NCI-H1417 (cell line): ENCODE measurements at regions not wholly inside any gene's neighbourhood (a gene's known extent, or its start where the extent isn't known, plus 50 kb on each side); places are given as distances from the start of the nearest gene placed in this dataset.
"Not testable (repeated sequence)": the region's sequence is repeated elsewhere in the genome, so short reads cannot be mapped to it uniquely, and the experiment has no call there.

ENCODE experiments used
- DNase-seq, 3 experiments: peaks; one replicate each; lab custom pipeline; 2025; lab: John Stamatoyannopoulos, UW

- DNase-seq: no peak
Observed at GRCh38 chr2:173720306-173720705, 244.9 kb downstream of the SP3 start.

GRCh38 chr2:173734797-173735196 is 230.4 kb downstream of the SP3 start:
- DNase-seq: no peak

GRCh38 chr2:173737954-173738575 is 227.1 kb downstream of the SP3 start:
- DNase-seq: not testable (repeated sequence)

DNA sequence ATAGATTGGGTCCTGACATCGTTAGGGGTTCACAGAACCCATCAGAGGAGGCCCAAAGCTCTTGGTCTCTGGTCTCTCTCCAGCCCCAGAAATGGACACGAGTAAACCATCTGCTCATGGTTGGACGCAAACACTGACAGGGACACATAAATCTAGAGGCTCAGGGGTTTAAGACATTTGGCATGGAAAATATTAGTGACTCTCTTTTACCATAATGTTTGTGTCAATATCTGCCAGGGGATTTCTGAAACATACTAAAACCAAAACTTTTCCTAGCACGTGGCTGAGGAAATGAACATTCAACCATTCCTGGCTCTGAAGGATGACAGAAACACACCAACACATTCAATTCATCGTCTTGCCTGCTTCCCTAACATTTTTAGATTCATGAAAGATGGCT is 226.2 kb downstream of the SP3 start:
- DNase-seq: no peak

GRCh38 chr2:173740639-173741038 is 224.5 kb downstream of the SP3 start:
- no peak for DNase-seq

DNA sequence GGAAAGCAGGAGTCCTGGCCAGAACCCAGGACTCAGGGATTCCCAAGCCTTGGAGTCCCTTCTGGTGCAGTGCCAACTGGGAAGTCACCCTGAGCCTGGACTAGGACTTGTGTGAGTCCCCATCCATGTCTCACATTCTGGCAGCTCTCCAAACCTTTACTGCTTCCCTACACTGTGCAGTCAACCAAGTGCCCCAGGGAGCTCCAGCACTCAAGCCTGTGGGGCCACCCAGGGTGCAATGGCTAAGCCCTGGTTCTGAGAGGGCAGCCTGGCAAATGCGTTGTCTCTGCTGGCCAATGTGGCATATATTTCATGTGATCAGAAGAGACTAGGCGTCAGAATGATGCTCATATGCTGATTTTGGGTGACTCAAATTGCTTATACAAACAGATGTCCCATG is 223.4 kb downstream of the SP3 start:
- DNase-seq: peak in 1 of 3 experiments; percentile 1

GRCh38 chr2:173747035-173747434 is 218.1 kb downstream of the SP3 start:
- DNase-seq: no peak

GRCh38 chr2:173749315-173749714 is 215.9 kb downstream of the SP3 start:
- peak in 1 of 3 experiments; percentile 1 for DNase-seq

DNA sequence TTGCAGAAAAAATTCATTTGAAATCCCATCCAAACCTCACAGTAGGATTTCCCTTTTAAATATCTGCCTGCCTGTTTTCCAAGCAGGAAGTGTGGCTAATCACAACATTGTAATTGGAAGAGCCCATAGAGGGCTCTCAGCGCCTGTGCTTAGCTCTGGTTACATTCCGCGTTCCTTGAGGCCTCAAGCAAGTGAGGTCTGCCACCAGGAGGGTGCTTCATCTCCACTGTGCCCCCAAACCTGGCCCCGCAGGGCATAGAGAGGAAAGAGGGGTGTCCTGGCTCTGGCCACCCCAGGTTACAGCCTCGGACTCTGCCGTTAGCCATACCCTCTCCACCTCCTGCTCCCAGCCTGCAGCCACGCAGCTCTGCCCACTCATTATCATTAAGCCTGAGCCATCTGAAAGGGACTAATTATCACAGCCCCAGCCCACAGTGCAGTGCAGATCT is 214.8 kb downstream of the SP3 start:
- DNase-seq: peak in 2 of 3 experiments; percentile 14 to 29

- DNase-seq: no peak
Observed at GRCh38 chr2:173750831-173751230, 214.3 kb downstream of the SP3 start.

DNA sequence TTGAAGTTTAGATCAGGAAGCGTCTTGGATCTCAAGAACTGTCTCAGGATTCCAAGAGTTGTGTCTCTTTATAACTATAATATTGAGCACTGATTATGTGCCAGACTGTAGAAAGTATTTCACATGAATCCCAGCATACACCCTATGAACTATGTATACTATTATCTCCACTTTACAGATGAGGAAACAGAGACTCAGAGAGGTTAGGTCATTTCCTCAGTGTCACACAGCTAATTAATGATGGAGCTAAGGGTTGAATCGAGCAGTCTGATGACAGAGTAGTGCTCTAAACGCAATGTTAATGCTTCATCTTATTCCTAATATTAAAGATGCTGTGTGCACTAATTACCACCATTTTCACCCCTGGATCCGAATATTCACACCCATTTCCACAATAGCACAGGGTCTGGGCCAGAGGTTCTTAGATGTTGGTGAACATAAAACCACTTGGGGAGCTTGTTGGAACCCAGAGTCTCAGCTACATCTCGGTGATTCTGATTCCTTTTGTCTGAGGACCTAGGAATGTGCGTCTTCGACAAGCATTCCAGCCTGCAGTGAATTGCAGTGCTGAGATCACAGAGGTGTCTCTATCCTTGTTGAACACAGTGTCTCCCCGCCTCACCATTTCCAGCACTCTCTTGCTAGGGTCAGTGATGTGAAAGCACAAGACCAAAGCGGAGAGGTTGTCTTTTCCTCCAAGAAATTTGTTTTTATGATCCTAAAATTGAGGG is 213.8 kb downstream of the SP3 start:
- no peak for DNase-seq

GRCh38 chr2:173752152-173752551 is 213.0 kb downstream of the SP3 start:
- peak in 1 of 3 experiments; percentile 0 for DNase-seq

GRCh38 chr2:173753441-173753840 is 211.7 kb downstream of the SP3 start:
- no peak for DNase-seq

DNA sequence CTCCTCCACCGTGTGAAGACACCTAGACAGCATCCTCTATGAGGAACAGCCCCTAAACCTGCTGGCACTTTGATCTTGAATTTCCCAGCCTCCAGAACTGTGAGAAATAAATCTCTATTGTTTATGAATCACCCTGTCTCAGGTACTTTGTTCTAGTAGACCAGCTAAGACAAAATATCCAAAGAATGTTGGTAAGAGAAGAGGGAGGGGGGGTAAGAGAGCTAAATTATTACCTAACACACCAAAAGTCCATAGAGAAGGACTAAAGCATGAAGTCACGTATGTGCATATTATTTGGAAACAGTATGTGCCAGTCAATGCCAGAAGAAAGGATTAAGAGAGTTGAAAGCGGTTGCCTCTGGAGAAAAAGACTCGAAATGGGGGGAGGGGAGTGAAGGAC is 211.0 kb downstream of the SP3 start:
- DNase-seq: no peak

DNA sequence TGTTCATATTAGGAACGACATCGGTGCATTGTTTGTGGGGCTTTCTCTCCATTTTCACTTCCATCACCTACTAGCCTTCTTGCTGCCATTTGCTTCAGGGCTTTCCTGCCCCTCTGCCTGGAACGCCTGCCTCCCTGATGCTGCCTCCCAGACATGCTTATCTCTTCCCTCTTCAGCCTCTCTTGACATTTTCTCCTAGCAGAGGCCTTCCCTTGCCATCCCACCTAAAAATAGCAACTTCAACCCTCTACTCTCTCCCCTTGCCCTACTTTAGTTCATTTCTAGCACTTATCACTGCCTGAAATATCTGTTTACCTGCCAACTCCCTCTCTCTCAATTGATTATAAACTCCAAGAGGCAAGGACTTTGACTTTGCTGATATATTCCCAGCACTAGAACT is 210.3 kb downstream of the SP3 start:
- no peak for DNase-seq

GRCh38 chr2:173755798-173756197 is 209.4 kb downstream of the SP3 start:
- no peak for DNase-seq

DNA sequence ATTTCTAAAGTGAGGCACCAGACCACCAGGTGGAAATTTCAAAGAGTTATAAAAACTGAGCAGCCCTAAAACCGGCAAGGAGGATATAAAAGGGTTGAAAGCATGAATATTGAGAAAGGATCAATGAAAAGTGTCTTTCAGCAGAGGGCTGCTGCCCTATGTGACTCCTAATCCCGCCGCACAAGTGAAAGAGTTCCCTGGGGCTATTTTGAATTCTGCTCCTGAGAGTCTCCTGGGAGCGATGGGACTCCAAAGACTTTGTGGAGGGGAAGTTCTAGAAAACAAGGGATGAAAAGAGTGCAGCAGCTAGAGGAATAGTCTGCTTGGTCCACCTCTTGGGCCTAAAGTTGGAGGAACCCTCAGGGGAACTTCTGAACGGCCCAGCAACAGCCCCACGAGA is 205.2 kb downstream of the SP3 start:
- DNase-seq: no peak

DNA sequence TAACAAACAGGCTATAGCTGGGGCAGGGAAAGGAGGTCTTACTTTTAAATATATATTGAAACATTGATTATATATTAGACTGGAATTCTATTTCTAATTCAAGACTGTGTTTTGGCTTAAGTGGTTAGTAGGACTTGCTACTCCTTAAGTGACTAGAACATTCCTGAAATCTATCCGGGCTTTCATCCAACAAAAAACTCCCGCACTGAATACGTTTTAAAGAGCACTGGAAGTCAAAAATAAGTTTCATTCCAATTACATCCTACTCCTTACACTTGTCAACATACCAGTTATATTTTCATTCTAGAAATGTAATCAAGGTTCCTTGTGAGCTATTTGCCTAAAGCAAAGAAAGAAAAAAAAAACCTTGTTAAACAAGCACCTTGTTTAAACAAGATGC is 204.6 kb downstream of the SP3 start:
- no peak for DNase-seq

DNA sequence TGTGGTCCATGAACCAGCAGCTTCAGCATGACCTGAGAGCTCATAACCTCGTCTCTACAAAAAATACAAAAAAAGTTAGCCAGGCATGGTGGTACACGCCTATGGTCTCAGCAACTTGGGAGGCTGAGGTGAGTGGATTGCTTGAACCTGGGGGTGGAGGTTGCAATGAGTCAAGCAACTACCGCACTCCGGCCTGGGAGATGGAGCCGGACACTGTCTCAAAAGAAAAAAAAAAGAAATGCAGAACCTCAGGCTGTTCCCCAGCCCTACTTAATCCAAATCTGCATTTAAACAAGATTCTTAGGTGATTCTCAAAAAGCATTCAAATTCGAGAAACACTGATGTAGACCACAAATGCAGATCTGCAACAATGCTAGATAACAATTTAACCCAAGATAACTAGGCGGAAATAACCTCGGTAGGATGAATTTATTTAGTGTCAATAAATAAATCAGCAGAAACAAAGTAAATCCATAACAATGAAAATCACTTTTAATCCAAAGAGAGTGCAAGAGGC is 203.5 kb downstream of the SP3 start:
- no peak for DNase-seq

DNA sequence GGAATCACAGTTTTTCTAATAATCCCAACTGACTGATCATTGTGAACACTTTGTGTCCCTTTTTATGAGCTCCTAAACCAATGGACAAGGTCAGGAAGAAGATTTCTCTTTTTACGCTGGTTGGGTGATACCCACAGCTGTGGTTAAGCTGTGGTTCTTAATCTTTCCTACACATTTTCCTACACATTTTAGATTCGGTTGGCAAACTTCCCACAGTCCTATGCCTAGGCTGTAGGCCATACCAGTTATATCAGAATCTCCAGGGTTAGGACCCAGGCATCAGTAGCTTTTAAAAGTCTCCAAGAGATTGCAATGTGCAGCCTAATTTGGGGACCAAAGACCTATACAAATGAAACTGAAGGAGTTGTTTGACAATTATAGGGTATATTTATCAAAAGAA is 203.0 kb downstream of the SP3 start:
- no peak for DNase-seq

GRCh38 chr2:173762864-173763263 is 202.3 kb downstream of the SP3 start:
- DNase-seq: no peak

DNA sequence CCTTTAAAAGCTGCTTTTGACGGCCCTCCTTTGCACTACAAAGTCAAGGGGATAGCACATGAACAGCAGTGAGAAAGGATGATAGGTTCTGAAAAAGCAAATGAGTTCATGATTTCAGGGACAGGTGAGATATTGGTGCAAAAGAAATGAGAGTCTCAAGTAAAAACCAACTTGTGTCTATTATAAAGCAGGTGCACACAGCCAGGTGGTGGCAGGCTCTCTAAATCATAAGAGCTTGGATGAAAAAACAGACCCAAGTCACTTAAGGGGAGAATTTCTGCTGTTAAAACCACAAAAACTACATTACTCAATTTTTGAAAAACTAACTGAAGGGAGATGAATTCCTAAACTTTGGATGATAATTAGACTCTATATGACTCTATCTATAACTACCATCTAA is 201.5 kb downstream of the SP3 start:
- DNase-seq: no peak

DNA sequence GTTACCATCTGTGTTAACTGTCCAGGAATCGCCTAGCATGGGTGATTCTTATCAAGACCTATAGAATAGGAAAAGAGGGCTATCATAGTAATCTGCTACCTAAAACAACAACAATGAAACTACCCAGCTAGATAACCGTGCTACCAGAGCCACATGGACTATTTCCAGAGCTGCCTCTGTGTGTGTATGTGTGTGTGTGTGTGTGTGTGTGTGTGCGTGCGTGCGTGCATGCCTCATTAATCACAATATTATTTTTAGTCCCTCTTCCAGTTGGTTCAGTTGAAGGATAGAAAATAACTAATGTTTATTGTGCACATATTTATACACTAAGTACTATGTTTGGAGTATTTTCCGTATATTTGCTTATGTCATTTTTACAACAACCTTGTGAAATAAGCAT is 201.1 kb downstream of the SP3 start:
- DNase-seq: no peak
